GM23338 (cell line): ENCODE measurements at regions not wholly inside any gene's neighbourhood (a gene's known extent, or its start where the extent isn't known, plus 50 kb on each side); places are given as distances from the start of the nearest gene placed in this dataset.

Source experiments
- ATAC-seq: fragments of 200-7000 bp; cut with Tn5 transposase; 3 replicates; pipeline ENCODE4 v1.9.1; 2020
- DNase-seq: peaks from one replicate; pipeline ENCODE4 v3.0.0-alpha.2; 2015; ENCODE audit warnings: low spot score
- H2AFZ ChIP-seq: fragments of 200-600 bp; sonication (generic); 2 replicates; pipeline ENCODE4 v1.8.0; 2016; ENCODE audit warnings: antibody characterized with exemption, mild to moderate bottlenecking, moderate library complexity
- H3F3A ChIP-seq: fragments of 200-600 bp; sonication (generic); replicated peaks from 2 replicates; pipeline ENCODE4 v1.8.0; 2017; ENCODE audit warnings: antibody characterized with exemption, mixed run types, low read depth
- H3K27ac ChIP-seq: fragments of 200-600 bp; sonication (generic); 2 replicates; pipeline ENCODE4 v1.6.1; 2016; ENCODE audit warnings: low read depth
- H3K27me3 ChIP-seq: fragments of 200-600 bp; sonication (generic); 2 replicates; pipeline ENCODE4 v1.8.0; 2016; ENCODE audit warnings: mild to moderate bottlenecking, mixed run types, moderate library complexity; ENCODE audit not compliant: insufficient read depth
- H3K36me3 ChIP-seq: fragments of 200-600 bp; sonication (generic); 2 replicates; pipeline ENCODE4 v1.8.0; 2016; ENCODE audit warnings: mild to moderate bottlenecking; ENCODE audit not compliant: insufficient read depth
- H3K4me1 ChIP-seq: fragments of 200-600 bp; sonication (generic); 2 replicates; pipeline ENCODE4 v1.8.0; 2016; ENCODE audit warnings: mild to moderate bottlenecking, moderate library complexity; ENCODE audit not compliant: insufficient read depth
- H3K4me2 ChIP-seq: fragments of 200-600 bp; sonication (generic); 2 replicates; pipeline ENCODE4 v1.7.1; 2017; ENCODE audit warnings: mixed run types
- H3K4me3 ChIP-seq: fragments of 200-600 bp; sonication (generic); 2 replicates; pipeline ENCODE4 v1.6.1; 2016; ENCODE audit warnings: mixed run types
- H3K79me2 ChIP-seq: fragments of 200-600 bp; sonication (generic); replicated peaks from 2 replicates; pipeline ENCODE4 v1.8.0; 2017; ENCODE audit warnings: mild to moderate bottlenecking; ENCODE audit not compliant: insufficient read depth
- H3K9me2 ChIP-seq: fragments of 200-600 bp; sonication (generic); 2 replicates; pipeline ENCODE4 v1.8.0; 2017; ENCODE audit not compliant: insufficient read depth
- H4K20me1 ChIP-seq: fragments of 200-600 bp; sonication (generic); replicated peaks from 2 replicates; pipeline ENCODE4 v1.8.0; 2017; ENCODE audit warnings: mild to moderate bottlenecking; ENCODE audit not compliant: insufficient read depth
- H3K27ac Mint-ChIP-seq: 2 replicates; pipeline ENCODE4 v1.8.0; 2020; ENCODE audit warnings: inconsistent platforms, mild to moderate bottlenecking, moderate library complexity, mixed read lengths
- H3K27me3 Mint-ChIP-seq: 3 replicates; pipeline ENCODE4 v1.8.0; 2022; ENCODE audit warnings: low read depth, mild to moderate bottlenecking, moderate library complexity, mixed read lengths, inconsistent platforms; ENCODE audit not compliant: insufficient read depth, poor library complexity
- H3K36me3 Mint-ChIP-seq: 3 replicates; pipeline ENCODE4 v1.8.0; 2021; ENCODE audit warnings: low read depth, mild to moderate bottlenecking, inconsistent platforms, moderate library complexity, mixed read lengths
- H3K4me1 Mint-ChIP-seq: 3 replicates; pipeline ENCODE4 v1.8.0; 2020; ENCODE audit warnings: mild to moderate bottlenecking, inconsistent platforms, mixed read lengths
- H3K4me3 Mint-ChIP-seq: 3 replicates; pipeline ENCODE4 v1.8.0; 2021; ENCODE audit warnings: moderate library complexity, mild to moderate bottlenecking, inconsistent platforms, mixed read lengths
- H3K9me3 Mint-ChIP-seq: 3 replicates; pipeline ENCODE4 v1.8.0; 2020; ENCODE audit warnings: moderate library complexity, mild to moderate bottlenecking, inconsistent platforms, mixed read lengths
- CREB1 ChIP-seq: fragments of 250-450 bp; sonication (Bioruptor Pico); IDR thresholded peaks from 2 replicates; pipeline ENCODE4 v1.5.0; 2020; ENCODE audit warnings: low read depth, mild to moderate bottlenecking, moderate library complexity
- ETS1 ChIP-seq: IDR thresholded peaks from 2 replicates; pipeline ENCODE4 v1.6.1; 2016; ENCODE audit warnings: antibody characterized with exemption
- EZH2 ChIP-seq: fragments of 200-600 bp; sonication (generic); IDR thresholded peaks from one replicate; pipeline ENCODE4 v1.8.0; 2017; ENCODE audit warnings: antibody characterized with exemption, mild to moderate bottlenecking, low read depth; ENCODE audit not compliant: unreplicated experiment
- EZH2phosphoT487 ChIP-seq: fragments of 200-600 bp; sonication (generic); IDR thresholded peaks from one replicate; pipeline ENCODE4 v1.8.1; 2018; ENCODE audit warnings: antibody characterized with exemption; ENCODE audit not compliant: unreplicated experiment
- REST ChIP-seq: IDR thresholded peaks from one replicate; pipeline ENCODE4 v1.6.1; 2018; ENCODE audit warnings: antibody characterized with exemption; ENCODE audit not compliant: unreplicated experiment
- STAT1 ChIP-seq: IDR thresholded peaks from one replicate; pipeline ENCODE4 v1.6.1; 2016; ENCODE audit warnings: antibody characterized with exemption; ENCODE audit not compliant: unreplicated experiment

DNA sequence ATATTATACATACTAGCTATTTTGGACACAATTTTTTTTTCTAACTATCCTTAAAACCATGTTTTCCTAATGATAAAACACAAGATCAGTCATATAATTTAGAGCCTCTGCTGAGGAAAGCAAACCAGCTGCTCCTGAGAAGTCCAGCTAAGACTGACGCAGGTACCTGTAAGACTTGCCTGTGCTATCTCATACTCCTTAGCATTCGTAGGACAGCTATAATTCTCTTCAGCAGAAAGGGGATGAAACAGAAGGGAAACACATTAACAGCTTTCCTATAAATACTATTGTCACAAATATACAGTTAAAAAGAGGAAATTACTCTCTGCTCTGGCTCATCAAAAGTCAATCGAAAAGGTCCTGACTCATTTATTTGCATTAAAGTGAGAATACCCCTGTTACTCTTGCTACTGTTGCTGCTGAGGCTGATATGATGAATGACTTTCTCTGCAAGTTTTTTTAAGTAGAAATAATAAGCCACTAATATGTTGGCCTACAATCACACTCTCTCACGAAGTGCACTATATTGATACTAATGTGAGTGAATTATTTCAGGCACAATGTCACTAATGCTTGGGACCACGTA lies 757.1 kb downstream of the KCNT2 start (continued):
- TF ChIP-seq REST = no peak
- TF ChIP-seq EZH2 = no peak
- no peak for TF ChIP-seq ETS1
- TF ChIP-seq STAT1 = no peak
- no peak for TF ChIP-seq EZH2phosphoT487

DNA sequence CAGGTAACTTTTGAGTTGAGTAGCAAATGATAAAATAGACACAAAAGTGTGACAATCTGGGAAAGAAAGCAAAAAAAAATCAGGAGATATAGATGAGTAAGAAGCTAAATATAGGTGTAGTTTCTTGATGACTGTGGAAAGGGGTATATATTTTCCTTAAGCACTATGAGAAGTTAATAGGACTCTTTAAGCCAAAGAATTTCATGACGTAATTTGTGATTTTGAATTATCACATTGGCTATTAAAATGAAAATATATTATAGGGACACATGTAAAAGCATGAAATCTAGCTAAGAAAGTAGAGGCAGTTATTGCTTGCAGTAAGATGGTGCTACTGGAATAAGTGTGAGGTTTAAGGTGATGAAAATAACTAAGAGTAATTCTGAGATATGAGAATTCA lies 759.1 kb downstream of the KCNT2 start:
- no peak overlapping the region for H2AFZ ChIP-seq
- H3K27ac ChIP-seq = peak overlapping the region; percentile 99
- no peak overlapping the region for H3K4me3 ChIP-seq
- peaks cover 77% of the 10 kb centered on the region for H3K4me1 ChIP-seq
- no peaks in the 10 kb centered on the region for H3K79me2 ChIP-seq
- no peaks in the 10 kb centered on the region for H4K20me1 ChIP-seq
- no peaks in the 10 kb centered on the region; the same call in 2 of the 3 replicates for H3K9me3 Mint-ChIP-seq
- ATAC-seq (no peak), DNase-seq (no peak)
- no peaks in the 10 kb centered on the region for H3K36me3 ChIP-seq
- no peak for TF ChIP-seq CREB1 (CRISPR knock-in tag)
- TF ChIP-seq REST = no peak
- no peaks in the 10 kb centered on the region for H3K27me3 ChIP-seq
- peak overlapping the region; percentile 34; the same call in 1 of the 2 replicates for H3K4me2 ChIP-seq
- H3K4me1 Mint-ChIP-seq = peaks cover 54% of the 10 kb centered on the region
- no peaks in the 10 kb centered on the region for H3F3A ChIP-seq
- H3K9me2 ChIP-seq = no peaks in the 10 kb centered on the region
- H3K27ac Mint-ChIP-seq = peak overlapping the region; percentile 98
- H3K27me3 Mint-ChIP-seq = peaks cover 4% of the 10 kb centered on the region
- H3K4me3 Mint-ChIP-seq = no peak overlapping the region
- H3K36me3 Mint-ChIP-seq = no peaks in the 10 kb centered on the region
